SHP77 (cell line): ENCODE measurements at regions not wholly inside any gene's neighbourhood (a gene's known extent, or its start where the extent isn't known, plus 50 kb on each side); places are given as distances from the start of the nearest gene placed in this dataset.
"Not testable (repeated sequence)": the region's sequence is repeated elsewhere in the genome, so short reads cannot be mapped to it uniquely, and the experiment has no call there.

Source experiments
- DNase-seq, 2 experiments: peaks; one replicate each; lab custom pipeline; 2025; lab: John Stamatoyannopoulos, UW

DNA sequence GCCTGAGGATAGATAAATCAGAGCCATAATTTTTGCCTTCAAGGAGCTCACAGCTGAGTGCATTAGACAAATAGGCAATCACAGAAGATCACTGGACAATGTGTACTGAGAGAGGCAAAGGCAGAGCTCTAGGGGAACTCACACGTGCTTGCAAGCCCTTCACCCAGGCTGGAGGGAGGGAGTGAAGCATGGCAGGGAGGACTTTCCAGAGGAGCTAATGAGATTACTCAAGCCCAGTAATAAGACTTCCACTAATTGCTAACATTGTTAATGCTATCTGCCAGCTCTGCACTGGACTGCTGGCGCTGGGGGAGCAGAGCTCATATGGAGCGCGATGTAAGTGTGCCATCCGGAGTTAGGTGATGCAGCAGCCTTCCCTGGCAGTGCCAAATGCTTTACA, 408.4 kb downstream of the NTRK2 start:
- no peak for DNase-seq

DNA sequence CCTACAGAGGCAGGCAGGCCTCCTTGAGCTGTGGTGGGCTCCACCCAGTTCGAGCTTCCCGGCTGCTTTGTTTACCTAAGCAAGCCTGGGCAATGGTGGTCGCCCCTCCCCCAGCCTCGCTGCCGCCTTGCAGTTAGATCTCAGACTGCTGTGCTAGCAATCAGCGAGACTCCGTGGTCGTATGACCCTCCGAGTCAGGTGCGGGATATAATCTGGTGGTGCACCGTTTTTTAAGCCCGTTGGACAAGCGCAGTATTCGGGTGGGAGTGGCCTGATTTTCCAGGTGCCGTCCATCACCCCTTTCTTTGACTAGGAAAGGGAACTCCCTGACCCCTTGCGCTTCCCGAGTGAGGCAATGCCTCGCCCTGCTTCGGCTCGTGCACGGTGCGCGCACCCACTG, 407.6 kb downstream of the NTRK2 start:
- not testable (repeated sequence) for DNase-seq
